ENCODE measurements at regions not wholly inside any gene's neighbourhood (a gene's known extent, or its start where the extent isn't known, plus 50 kb on each side); places are given as distances from the start of the nearest gene placed in this dataset.

- TF ChIP-seq NFRKB (IDR thresholded peaks at IDR 0.05): no peak
- no peak for TF ChIP-seq ARNT (IDR thresholded peaks at IDR 0.05)
- no peak for TF ChIP-seq FOXA1 (IDR thresholded peaks at IDR 0.05)
- no peak for TF ChIP-seq SP1 (IDR thresholded peaks at IDR 0.05)
- no peak for TF ChIP-seq BHLHE40 (IDR thresholded peaks at IDR 0.05; ENCODE audit: borderline replicate concordance)
- TF ChIP-seq ELF4 (IDR thresholded peaks at IDR 0.05): no peak
- TF ChIP-seq SUZ12 (IDR thresholded peaks at IDR 0.05): no peak
- no peak for TF ChIP-seq CTBP1 (IDR thresholded peaks at IDR 0.05; ENCODE audit: borderline replicate concordance)
- TF ChIP-seq FOXM1 (IDR thresholded peaks at IDR 0.05; ENCODE audit: borderline replicate concordance): no peak
- TF ChIP-seq ZNF384 (IDR thresholded peaks at IDR 0.05): no peak
- TF ChIP-seq PKNOX1 (IDR thresholded peaks at IDR 0.05): no peak
- no peak for TF ChIP-seq TARDBP (IDR thresholded peaks at IDR 0.05)
- no peak for TF ChIP-seq LEF1 (IDR thresholded peaks at IDR 0.05; ENCODE audit: borderline replicate concordance)
- no peak for TF ChIP-seq FOXK2 (IDR thresholded peaks at IDR 0.05)
Observed at GRCh38 chr2:21642647-21643046, 518.9 kb downstream of the TDRD15 start.
